ENCODE measurements at regions not wholly inside any gene's neighbourhood (a gene's known extent, or its start where the extent isn't known, plus 50 kb on each side); places are given as distances from the start of the nearest gene placed in this dataset.

DNA sequence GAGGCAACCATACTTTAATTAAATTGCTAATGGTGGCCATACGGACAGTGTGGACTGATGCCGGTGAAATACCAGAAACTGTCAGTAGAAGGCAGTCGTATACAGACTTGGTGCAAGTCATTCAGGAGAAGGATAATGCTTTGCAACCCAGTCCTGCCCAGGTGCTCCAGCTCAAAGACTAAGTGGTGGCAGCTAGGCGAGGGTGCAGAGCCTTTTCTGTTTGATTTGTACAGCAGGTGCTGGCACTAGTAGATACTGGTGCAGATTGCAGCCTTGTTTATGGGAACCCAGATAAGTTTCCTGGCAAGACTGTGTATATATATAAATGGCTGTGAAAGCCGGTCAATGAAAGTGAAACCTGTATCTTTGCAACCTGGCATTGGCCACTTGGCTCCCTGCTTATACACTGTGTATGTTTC, 208.3 kb upstream of the SYT4 start:
- Histone ChIP-seq H3K4me1 (no peaks in the 10 kb centered on the region), H3K27ac (no peak overlapping the region), H3K4me3 (no peak overlapping the region), H3K9me3 (no peaks in the 10 kb centered on the region), H3K27me3 (no peaks in the 10 kb centered on the region), H3K36me3 (no peaks in the 10 kb centered on the region)
- no peak for DNase-seq (ENCODE audit: low spot score in 2 of 2)
- WGBS = 86% methylated on average over 5 of the region's 5 CpGs
- TF ChIP-seq POLR2A (IDR thresholded peaks at IDR 0.05) (no peak), CTCF (IDR thresholded peaks at IDR 0.05) (no peak), EP300 (IDR thresholded peaks at IDR 0.05) (no peak)

GRCh38 chr18:43486462-43486861, 209.2 kb upstream of the SYT4 start:
- TF ChIP-seq POLR2A (IDR thresholded peaks at IDR 0.05) (no peak), CTCF (IDR thresholded peaks at IDR 0.05) (no peak), EP300 (IDR thresholded peaks at IDR 0.05) (no peak), POLR2AphosphoS5 (IDR thresholded peaks at IDR 0.05) (no peak)
- 98% methylated on average over 4 of the region's 4 CpGs for WGBS
- Histone ChIP-seq H3K27ac (no peak overlapping the region), H3K27me3 (no peaks in the 10 kb centered on the region), H3K9me3 (no peaks in the 10 kb centered on the region), H3K36me3 (no peaks in the 10 kb centered on the region), H3K4me1 (no peaks in the 10 kb centered on the region), H3K4me3 (no peak overlapping the region)
- DNase-seq (ENCODE audit: low spot score in 2 of 2) = no peak

DNA sequence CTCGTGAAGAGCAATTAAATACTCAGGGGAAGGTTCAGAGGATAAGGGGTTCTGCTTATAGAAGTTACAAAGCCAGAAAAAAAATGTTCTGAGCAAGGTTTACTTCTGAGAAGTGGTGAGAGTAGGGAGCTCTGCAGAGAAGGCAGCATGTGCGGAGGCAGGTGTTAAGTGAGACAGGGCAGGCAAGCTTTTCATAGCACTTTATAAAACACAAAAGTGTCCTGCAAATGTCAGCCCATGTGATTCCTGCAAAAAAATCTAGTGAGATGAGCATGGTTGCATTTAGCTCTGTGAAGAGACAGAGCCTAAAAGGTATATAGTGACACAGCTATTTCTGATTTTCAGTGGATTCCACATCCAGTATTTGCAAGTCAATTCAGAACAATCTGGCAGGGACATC, 223.8 kb upstream of the SYT4 start:
- Histone ChIP-seq H3K4me1 (no peaks in the 10 kb centered on the region), H3K9me3 (peaks cover 9% of the 10 kb centered on the region), H3K27me3 (no peaks in the 10 kb centered on the region), H3K27ac (no peak overlapping the region), H3K36me3 (no peaks in the 10 kb centered on the region), H3K4me3 (no peak overlapping the region)
- 78% methylated on average over 2 of the region's 2 CpGs for WGBS
- TF ChIP-seq EP300 (IDR thresholded peaks at IDR 0.05) = no peak
- no peak for DNase-seq (ENCODE audit: low spot score in 2 of 2)

GRCh38 chr18:43506935-43507334, 229.6 kb upstream of the SYT4 start:
- TF ChIP-seq POLR2A (IDR thresholded peaks at IDR 0.05) = no peak
- TF ChIP-seq CTCF (IDR thresholded peaks at IDR 0.05) = no peak
- no peak for TF ChIP-seq EP300 (IDR thresholded peaks at IDR 0.05)
- TF ChIP-seq POLR2AphosphoS5 (IDR thresholded peaks at IDR 0.05) = no peak
- Histone ChIP-seq H3K4me3 (no peak overlapping the region), H3K27me3 (no peaks in the 10 kb centered on the region), H3K36me3 (no peaks in the 10 kb centered on the region), H3K9me3 (peaks cover 22% of the 10 kb centered on the region), H3K4me1 (no peaks in the 10 kb centered on the region), H3K27ac (no peak overlapping the region)
- no peak for DNase-seq (ENCODE audit: low spot score in 2 of 2)

- Histone ChIP-seq H3K4me3 (no peak overlapping the region), H3K27me3 (no peaks in the 10 kb centered on the region), H3K27ac (no peak overlapping the region), H3K4me1 (no peaks in the 10 kb centered on the region), H3K9me3 (peaks cover 22% of the 10 kb centered on the region), H3K36me3 (no peaks in the 10 kb centered on the region)
- 75% methylated on average over 4 of the region's 4 CpGs for WGBS
- no peak for TF ChIP-seq CTCF (IDR thresholded peaks at IDR 0.05)
- no peak for TF ChIP-seq EP300 (IDR thresholded peaks at IDR 0.05)
- TF ChIP-seq POLR2A (IDR thresholded peaks at IDR 0.05) = no peak
- TF ChIP-seq POLR2AphosphoS5 (IDR thresholded peaks at IDR 0.05) = no peak
- no peak for DNase-seq (ENCODE audit: low spot score in 2 of 2)
Observed at GRCh38 chr18:43507842-43508481, 230.7 kb upstream of the SYT4 start.

DNA sequence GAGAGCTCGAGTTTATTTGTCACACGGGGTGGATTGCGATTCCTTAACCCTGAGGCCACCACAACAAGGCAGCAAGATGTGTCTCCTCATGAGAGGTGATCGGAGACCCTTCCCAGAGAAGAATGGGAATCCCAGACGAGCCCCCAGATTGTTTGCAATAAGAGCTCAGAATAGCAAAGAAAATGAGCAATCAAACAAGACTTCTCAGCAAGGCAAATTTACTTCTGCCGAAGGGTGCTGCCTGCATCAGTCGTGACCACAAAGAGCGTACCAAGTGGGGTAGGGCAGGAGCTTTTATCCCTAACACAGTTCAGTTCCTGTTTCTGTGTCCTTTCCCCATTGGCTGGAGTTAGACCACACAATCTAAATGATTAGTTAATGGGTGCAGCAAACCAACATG, 237.5 kb upstream of the SYT4 start:
- DNase-seq (ENCODE audit: low spot score in 2 of 2) = no peak
- WGBS = 82% methylated on average over 8 of the region's 8 CpGs
- Histone ChIP-seq H3K27me3 (no peaks in the 10 kb centered on the region), H3K27ac (no peak overlapping the region), H3K9me3 (peaks cover 14% of the 10 kb centered on the region), H3K4me3 (no peak overlapping the region), H3K36me3 (no peaks in the 10 kb centered on the region), H3K4me1 (no peaks in the 10 kb centered on the region)
- no peak for TF ChIP-seq POLR2A (IDR thresholded peaks at IDR 0.05)
- no peak for TF ChIP-seq POLR2AphosphoS5 (IDR thresholded peaks at IDR 0.05)
- no peak for TF ChIP-seq EP300 (IDR thresholded peaks at IDR 0.05)
- TF ChIP-seq CTCF (IDR thresholded peaks at IDR 0.05) = no peak

Measured in suprapubic skin (tissue), 4 donors.